ENCODE measurements at regions not wholly inside any gene's neighbourhood (a gene's known extent, or its start where the extent isn't known, plus 50 kb on each side); places are given as distances from the start of the nearest gene placed in this dataset.

- no peak for DNase-seq (ENCODE audit: low read depth in 4 of 4, low spot score in 3 of 4)
Measured at GRCh38 chr2:128435576-128436478, 117.2 kb upstream of the HS6ST1 start.

- DNase-seq (ENCODE audit: low read depth in 4 of 4, low spot score in 3 of 4) = no peak
Measured at GRCh38 chr2:128436479-128437203, 118.0 kb upstream of the HS6ST1 start.

GRCh38 chr2:128437204-128437565 is 118.5 kb upstream of the HS6ST1 start:
- DNase-seq (ENCODE audit: low read depth in 4 of 4, low spot score in 3 of 4) = peak in 1 of 4 donors; percentile 28

GRCh38 chr2:128438091-128438490 is 119.4 kb upstream of the HS6ST1 start:
- DNase-seq (ENCODE audit: low read depth in 4 of 4, low spot score in 3 of 4) = no peak

GRCh38 chr2:128438586-128438985 is 119.9 kb upstream of the HS6ST1 start:
- DNase-seq (ENCODE audit: low read depth in 4 of 4, low spot score in 3 of 4) = no peak

- no peak for DNase-seq (ENCODE audit: low read depth in 4 of 4, low spot score in 3 of 4)
Measured at GRCh38 chr2:128439031-128439790, 120.5 kb upstream of the HS6ST1 start.

GRCh38 chr2:128439791-128440665 is 121.4 kb upstream of the HS6ST1 start:
- no peak for DNase-seq (ENCODE audit: low read depth in 4 of 4, low spot score in 3 of 4)

- DNase-seq (ENCODE audit: low read depth in 4 of 4, low spot score in 3 of 4) = no peak
Measured at GRCh38 chr2:128440666-128441340, 122.1 kb upstream of the HS6ST1 start.

GRCh38 chr2:128441341-128442052 is 122.8 kb upstream of the HS6ST1 start:
- no peak for DNase-seq (ENCODE audit: low read depth in 4 of 4, low spot score in 3 of 4)

- peak in 1 of 4 donors; percentile 35 for DNase-seq (ENCODE audit: low read depth in 4 of 4, low spot score in 3 of 4)
Measured at GRCh38 chr2:128442053-128442751, 123.5 kb upstream of the HS6ST1 start.

- DNase-seq (ENCODE audit: low read depth in 4 of 4, low spot score in 3 of 4) = no peak
Measured at GRCh38 chr2:128442891-128443302, 124.2 kb upstream of the HS6ST1 start.

- DNase-seq (ENCODE audit: low read depth in 4 of 4, low spot score in 3 of 4) = no peak
Measured at GRCh38 chr2:128444121-128444771, 125.6 kb upstream of the HS6ST1 start.

- DNase-seq (ENCODE audit: low read depth in 4 of 4, low spot score in 3 of 4) = no peak
Measured at GRCh38 chr2:128444816-128445522, 126.3 kb upstream of the HS6ST1 start.

- no peak for DNase-seq (ENCODE audit: low read depth in 4 of 4, low spot score in 3 of 4)
Measured at GRCh38 chr2:128445523-128445900, 126.8 kb upstream of the HS6ST1 start.

GRCh38 chr2:128446049-128446873 is 127.6 kb upstream of the HS6ST1 start:
- DNase-seq (ENCODE audit: low read depth in 4 of 4, low spot score in 3 of 4) = no peak

- no peak for DNase-seq (ENCODE audit: low read depth in 4 of 4, low spot score in 3 of 4)
Measured at GRCh38 chr2:128446874-128447537, 128.3 kb upstream of the HS6ST1 start.
